Hepatocyte (in vitro differentiated cells): ENCODE measurements at regions not wholly inside any gene's neighbourhood (a gene's known extent, or its start where the extent isn't known, plus 50 kb on each side); places are given as distances from the start of the nearest gene placed in this dataset.

Experiments
- DNase-seq: peaks from one replicate; pipeline ENCODE4 v3.0.0-alpha.2; 2016; ENCODE audit warnings: low spot score
- H2AFZ ChIP-seq: fragments of 200-600 bp; sonication (generic); 2 replicates; pipeline ENCODE4 v1.6.0; 2016; ENCODE audit warnings: antibody characterized with exemption, mild to moderate bottlenecking
- H3K27ac ChIP-seq: fragments of 200-600 bp; sonication (generic); 2 replicates; pipeline ENCODE4 v1.5.1; 2016; ENCODE audit warnings: mild to moderate bottlenecking
- H3K27me3 ChIP-seq: fragments of 200-600 bp; sonication (generic); 2 replicates; pipeline ENCODE4 v1.6.1; 2016
- H3K36me3 ChIP-seq: fragments of 200-600 bp; sonication (generic); replicated peaks from 2 replicates; pipeline ENCODE4 v1.5.1; 2016; ENCODE audit warnings: low read depth; ENCODE audit not compliant: insufficient read depth
- H3K4me1 ChIP-seq: fragments of 200-600 bp; sonication (generic); 2 replicates; pipeline ENCODE4 v1.5.1; 2016; ENCODE audit warnings: mild to moderate bottlenecking, moderate library complexity; ENCODE audit not compliant: insufficient read depth
- H3K4me2 ChIP-seq: fragments of 200-600 bp; sonication (generic); 2 replicates; pipeline ENCODE4 v1.6.0; 2016
- H3K4me3 ChIP-seq: fragments of 200-600 bp; sonication (generic); 2 replicates; pipeline ENCODE4 v1.5.1; 2016; ENCODE audit warnings: mild to moderate bottlenecking
- H3K79me2 ChIP-seq: fragments of 200-600 bp; sonication (generic); 2 replicates; pipeline ENCODE4 v1.6.0; 2017; ENCODE audit warnings: mild to moderate bottlenecking
- H3K9me2 ChIP-seq: fragments of 200-600 bp; sonication (generic); replicated peaks from 2 replicates; pipeline ENCODE4 v1.6.0; 2017; ENCODE audit warnings: mild to moderate bottlenecking; ENCODE audit not compliant: insufficient read depth
- H3K9me3 ChIP-seq: fragments of 200-600 bp; sonication (generic); 2 replicates; pipeline ENCODE4 v1.5.1; 2016; ENCODE audit warnings: low read depth, mild to moderate bottlenecking
- H4K20me1 ChIP-seq: fragments of 200-600 bp; sonication (generic); 2 replicates; pipeline ENCODE4 v1.6.0; 2016; ENCODE audit warnings: mild to moderate bottlenecking; ENCODE audit not compliant: insufficient read depth, poor library complexity, severe bottlenecking
- EZH2 ChIP-seq: fragments of 200-600 bp; sonication (generic); IDR thresholded peaks from 2 replicates; pipeline ENCODE4 v1.6.1; 2016; ENCODE audit warnings: antibody characterized with exemption, mild to moderate bottlenecking, borderline replicate concordance
- EZH2phosphoT487 ChIP-seq: fragments of 200-600 bp; sonication (generic); IDR thresholded peaks from one replicate; pipeline ENCODE4 v1.6.1; 2018; ENCODE audit warnings: antibody characterized with exemption, mild to moderate bottlenecking, low read depth, moderate library complexity; ENCODE audit not compliant: unreplicated experiment, severe bottlenecking
- WGBS: methylation state at CpG from one replicate; pipeline ENCODE4 v1.1.6; 2016; ENCODE audit warnings: low lambda C conversion rate; ENCODE audit errors: missing lambda C conversion rate; 5-methylcytosine and 5-hydroxymethylcytosine counted together
- TF ChIP-seq, protein P1 (sequence below): fragments of 200-600 bp; sonication (generic); IDR thresholded peaks from 2 replicates; pipeline ENCODE4 v1.5.1; 2016; ENCODE audit warnings: antibody characterized with exemption, mild to moderate bottlenecking; ENCODE audit not compliant: poor library complexity

DNA sequence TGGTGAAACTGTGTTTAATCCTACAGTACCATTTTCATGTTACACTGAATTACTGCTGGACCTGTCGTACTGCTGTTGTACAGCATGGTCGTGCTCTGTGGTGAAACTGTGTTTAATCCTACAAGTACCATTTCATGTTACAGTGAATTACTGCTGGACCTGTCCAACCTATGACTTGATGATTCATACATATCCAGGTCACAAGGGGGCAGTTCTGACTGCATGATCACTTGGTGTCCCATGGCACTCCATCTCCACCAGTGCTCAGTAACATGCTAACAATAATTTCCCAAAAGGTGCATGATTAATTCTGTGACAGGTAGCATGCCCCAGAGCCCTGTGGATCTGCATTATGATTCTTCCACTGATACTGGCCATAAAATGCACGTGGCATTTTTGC is 101.6 kb downstream of the ADCYAP1 start:
- WGBS, result 84% methylated on average over 3 of the region's 3 CpGs

DNA sequence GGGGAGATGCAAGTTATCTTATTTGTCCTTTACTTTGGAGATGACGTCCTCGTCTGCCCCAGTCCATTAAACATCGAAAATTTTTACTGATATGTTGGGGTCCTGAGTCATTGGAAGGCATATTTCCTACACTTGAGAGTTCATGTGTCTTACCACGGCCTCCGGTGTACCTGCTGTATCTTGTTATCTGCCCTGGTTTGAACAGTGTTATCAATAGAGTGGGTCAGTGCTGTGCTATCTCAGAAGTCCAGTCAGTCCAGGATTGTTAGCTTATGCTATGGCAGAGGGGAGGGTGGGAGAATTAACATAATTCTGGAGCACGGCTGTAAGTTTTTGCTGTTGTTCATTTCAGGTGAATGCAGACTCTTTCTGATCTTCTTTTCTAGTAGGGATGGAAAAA is 102.3 kb downstream of the ADCYAP1 start:
- Histone ChIP-seq H3K4me2 (no peak overlapping the region), H3K36me3 (no peaks in the 10 kb centered on the region), H3K9me2 (no peaks in the 10 kb centered on the region), H3K9me3 (no peaks in the 10 kb centered on the region), H3K4me1 (no peaks in the 10 kb centered on the region), H3K27me3 (no peaks in the 10 kb centered on the region), H4K20me1 (no peaks in the 10 kb centered on the region), H3K27ac (no peak overlapping the region), H3K4me3 (no peak overlapping the region), H3K79me2 (no peaks in the 10 kb centered on the region), H2AFZ (no peak overlapping the region)
- WGBS, result 81% methylated on average over 6 of the region's 6 CpGs
- TF ChIP-seq EZH2phosphoT487 (no peak), EZH2 (no peak)
- TF ChIP-seq, protein P1, sequence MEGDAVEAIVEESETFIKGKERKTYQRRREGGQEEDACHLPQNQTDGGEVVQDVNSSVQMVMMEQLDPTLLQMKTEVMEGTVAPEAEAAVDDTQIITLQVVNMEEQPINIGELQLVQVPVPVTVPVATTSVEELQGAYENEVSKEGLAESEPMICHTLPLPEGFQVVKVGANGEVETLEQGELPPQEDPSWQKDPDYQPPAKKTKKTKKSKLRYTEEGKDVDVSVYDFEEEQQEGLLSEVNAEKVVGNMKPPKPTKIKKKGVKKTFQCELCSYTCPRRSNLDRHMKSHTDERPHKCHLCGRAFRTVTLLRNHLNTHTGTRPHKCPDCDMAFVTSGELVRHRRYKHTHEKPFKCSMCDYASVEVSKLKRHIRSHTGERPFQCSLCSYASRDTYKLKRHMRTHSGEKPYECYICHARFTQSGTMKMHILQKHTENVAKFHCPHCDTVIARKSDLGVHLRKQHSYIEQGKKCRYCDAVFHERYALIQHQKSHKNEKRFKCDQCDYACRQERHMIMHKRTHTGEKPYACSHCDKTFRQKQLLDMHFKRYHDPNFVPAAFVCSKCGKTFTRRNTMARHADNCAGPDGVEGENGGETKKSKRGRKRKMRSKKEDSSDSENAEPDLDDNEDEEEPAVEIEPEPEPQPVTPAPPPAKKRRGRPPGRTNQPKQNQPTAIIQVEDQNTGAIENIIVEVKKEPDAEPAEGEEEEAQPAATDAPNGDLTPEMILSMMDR, result no peak
- no peak for DNase-seq

More for the DNA sequence above, 101.6 kb downstream of the ADCYAP1 start:
- Histone ChIP-seq H3K4me3 (no peak overlapping the region), H3K36me3 (no peaks in the 10 kb centered on the region), H3K9me3 (no peaks in the 10 kb centered on the region), H3K9me2 (no peaks in the 10 kb centered on the region), H3K4me2 (no peak overlapping the region), H4K20me1 (no peaks in the 10 kb centered on the region), H2AFZ (no peak overlapping the region), H3K4me1 (no peaks in the 10 kb centered on the region), H3K27me3 (no peaks in the 10 kb centered on the region), H3K79me2 (no peaks in the 10 kb centered on the region), H3K27ac (no peak overlapping the region)
- TF ChIP-seq EZH2 (no peak), EZH2phosphoT487 (no peak)
- TF ChIP-seq, protein P1, result no peak
- DNase-seq, result no peak

DNA sequence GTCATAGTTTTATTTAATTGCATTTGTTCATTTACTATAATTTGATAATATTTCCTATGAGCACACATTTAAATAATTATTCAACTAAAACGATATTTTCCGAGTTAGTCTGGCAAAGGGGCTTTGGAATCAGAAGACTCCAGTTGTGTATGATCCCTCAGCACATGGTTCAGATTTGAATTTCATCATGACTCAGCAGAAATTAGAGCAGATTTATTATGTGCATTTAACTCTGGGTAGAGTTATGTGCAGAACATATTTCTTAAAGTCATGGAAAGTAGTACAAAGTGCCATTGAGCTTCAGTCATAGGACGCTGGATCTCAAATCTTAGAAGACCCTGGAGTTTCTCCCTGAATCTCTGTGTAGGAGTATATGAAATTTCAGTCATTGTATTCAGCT is 106.7 kb downstream of the ADCYAP1 start:
- Histone ChIP-seq H4K20me1 (no peaks in the 10 kb centered on the region), H3K9me2 (no peaks in the 10 kb centered on the region), H2AFZ (no peak overlapping the region), H3K9me3 (no peaks in the 10 kb centered on the region), H3K4me2 (no peak overlapping the region), H3K4me3 (no peak overlapping the region), H3K4me1 (peaks cover 10% of the 10 kb centered on the region), H3K27me3 (no peaks in the 10 kb centered on the region), H3K79me2 (no peaks in the 10 kb centered on the region), H3K27ac (no peak overlapping the region), H3K36me3 (no peaks in the 10 kb centered on the region)
- DNase-seq, result no peak
- TF ChIP-seq, protein P1, result no peak
- TF ChIP-seq EZH2phosphoT487 (no peak), EZH2 (no peak)
- 83% methylated on average over 3 of the region's 3 CpGs for WGBS

DNA sequence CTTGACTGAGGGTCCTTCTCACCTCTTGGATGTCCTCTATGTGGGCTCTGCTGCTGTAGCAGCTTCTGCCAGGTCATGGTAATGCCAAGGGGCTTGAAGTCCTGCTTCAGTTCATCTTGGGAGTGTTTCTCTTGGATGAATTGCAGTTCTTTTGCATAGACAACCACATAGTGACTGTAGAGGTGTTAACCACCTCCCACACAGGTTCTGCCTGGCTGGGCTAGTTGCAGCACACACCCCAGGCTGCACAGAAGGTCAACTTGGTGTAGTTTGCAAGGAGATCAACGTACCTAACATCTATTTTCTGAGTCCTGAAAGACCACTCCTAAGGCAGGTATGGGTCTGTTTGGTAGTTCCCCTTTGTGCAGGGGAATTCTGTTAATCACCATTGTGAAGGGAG is 108.1 kb downstream of the ADCYAP1 start:
- no peak overlapping the region for H3K27ac ChIP-seq
- H3K79me2 ChIP-seq, result no peaks in the 10 kb centered on the region
- no peaks in the 10 kb centered on the region for H3K9me2 ChIP-seq
- DNase-seq, result no peak
- H3K4me2 ChIP-seq, result no peak overlapping the region
- no peaks in the 10 kb centered on the region for H3K36me3 ChIP-seq
- no peaks in the 10 kb centered on the region for H3K9me3 ChIP-seq
- WGBS, result 72% methylated on average over 1 of the region's 1 CpG
- no peaks in the 10 kb centered on the region for H3K27me3 ChIP-seq
- peaks cover 13% of the 10 kb centered on the region for H3K4me1 ChIP-seq
- H2AFZ ChIP-seq, result no peak overlapping the region
- no peaks in the 10 kb centered on the region for H4K20me1 ChIP-seq
- no peak overlapping the region for H3K4me3 ChIP-seq
- TF ChIP-seq, protein P1, result no peak
- TF ChIP-seq EZH2phosphoT487 (no peak), EZH2 (no peak)
